ENCODE measurements at regions not wholly inside any gene's neighbourhood (a gene's known extent, or its start where the extent isn't known, plus 50 kb on each side); places are given as distances from the start of the nearest gene placed in this dataset.

GRCh38 chr13:34165158-34165557 is 347.2 kb downstream of the RFC3 start:
- TF ChIP-seq, protein P1, sequence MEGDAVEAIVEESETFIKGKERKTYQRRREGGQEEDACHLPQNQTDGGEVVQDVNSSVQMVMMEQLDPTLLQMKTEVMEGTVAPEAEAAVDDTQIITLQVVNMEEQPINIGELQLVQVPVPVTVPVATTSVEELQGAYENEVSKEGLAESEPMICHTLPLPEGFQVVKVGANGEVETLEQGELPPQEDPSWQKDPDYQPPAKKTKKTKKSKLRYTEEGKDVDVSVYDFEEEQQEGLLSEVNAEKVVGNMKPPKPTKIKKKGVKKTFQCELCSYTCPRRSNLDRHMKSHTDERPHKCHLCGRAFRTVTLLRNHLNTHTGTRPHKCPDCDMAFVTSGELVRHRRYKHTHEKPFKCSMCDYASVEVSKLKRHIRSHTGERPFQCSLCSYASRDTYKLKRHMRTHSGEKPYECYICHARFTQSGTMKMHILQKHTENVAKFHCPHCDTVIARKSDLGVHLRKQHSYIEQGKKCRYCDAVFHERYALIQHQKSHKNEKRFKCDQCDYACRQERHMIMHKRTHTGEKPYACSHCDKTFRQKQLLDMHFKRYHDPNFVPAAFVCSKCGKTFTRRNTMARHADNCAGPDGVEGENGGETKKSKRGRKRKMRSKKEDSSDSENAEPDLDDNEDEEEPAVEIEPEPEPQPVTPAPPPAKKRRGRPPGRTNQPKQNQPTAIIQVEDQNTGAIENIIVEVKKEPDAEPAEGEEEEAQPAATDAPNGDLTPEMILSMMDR (IDR thresholded peaks at IDR 0.05), result no peak
- TF ChIP-seq POLR2A (IDR thresholded peaks at IDR 0.05), result no peak

Measured in esophagus squamous epithelium (tissue), 4 donors.